ENCODE measurements at regions not wholly inside any gene's neighbourhood (a gene's known extent, or its start where the extent isn't known, plus 50 kb on each side); places are given as distances from the start of the nearest gene placed in this dataset.

DNA sequence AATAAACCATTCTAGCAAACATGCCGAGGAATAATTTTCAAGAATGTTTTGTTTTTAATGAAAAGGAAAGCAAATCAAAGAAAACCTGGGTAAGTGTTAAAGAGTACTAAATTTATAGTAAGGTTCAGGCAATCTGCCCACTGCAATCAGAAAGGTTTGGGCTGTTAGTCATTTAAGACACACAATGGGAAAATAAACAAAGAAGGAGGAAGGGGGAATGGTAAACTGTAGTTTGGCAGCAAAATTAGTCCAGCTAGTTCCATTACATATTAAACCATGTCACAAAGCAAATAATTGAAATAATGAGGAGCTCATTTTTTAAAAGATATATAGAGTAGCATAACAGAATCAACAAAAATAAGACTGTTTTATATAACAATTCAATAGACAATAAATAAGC lies 87.5 kb upstream of the COPS8 start:
- no peak for TF ChIP-seq ZNF384 (IDR thresholded peaks at IDR 0.05)
- TF ChIP-seq BHLHE40 (IDR thresholded peaks at IDR 0.05; ENCODE audit: borderline replicate concordance), result no peak
- no peak for TF ChIP-seq SP1 (IDR thresholded peaks at IDR 0.05)
- TF ChIP-seq CTBP1 (IDR thresholded peaks at IDR 0.05; ENCODE audit: borderline replicate concordance), result no peak
- TF ChIP-seq ARNT (IDR thresholded peaks at IDR 0.05), result no peak
- no peak for TF ChIP-seq FOXM1 (IDR thresholded peaks at IDR 0.05; ENCODE audit: borderline replicate concordance)
- TF ChIP-seq, protein P1, sequence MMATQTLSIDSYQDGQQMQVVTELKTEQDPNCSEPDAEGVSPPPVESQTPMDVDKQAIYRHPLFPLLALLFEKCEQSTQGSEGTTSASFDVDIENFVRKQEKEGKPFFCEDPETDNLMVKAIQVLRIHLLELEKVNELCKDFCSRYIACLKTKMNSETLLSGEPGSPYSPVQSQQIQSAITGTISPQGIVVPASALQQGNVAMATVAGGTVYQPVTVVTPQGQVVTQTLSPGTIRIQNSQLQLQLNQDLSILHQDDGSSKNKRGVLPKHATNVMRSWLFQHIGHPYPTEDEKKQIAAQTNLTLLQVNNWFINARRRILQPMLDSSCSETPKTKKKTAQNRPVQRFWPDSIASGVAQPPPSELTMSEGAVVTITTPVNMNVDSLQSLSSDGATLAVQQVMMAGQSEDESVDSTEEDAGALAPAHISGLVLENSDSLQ (IDR thresholded peaks at IDR 0.05), result no peak
- no peak for TF ChIP-seq ELF4 (IDR thresholded peaks at IDR 0.05)
- TF ChIP-seq SUZ12 (IDR thresholded peaks at IDR 0.05), result no peak
- no peak for TF ChIP-seq FOXK2 (IDR thresholded peaks at IDR 0.05)
- no peak for TF ChIP-seq L3MBTL2 (conservative IDR thresholded peaks at IDR 0.05)
- no peak for TF ChIP-seq NFRKB (IDR thresholded peaks at IDR 0.05)
- TF ChIP-seq TARDBP (IDR thresholded peaks at IDR 0.05), result no peak
- TF ChIP-seq HDGF (IDR thresholded peaks at IDR 0.05; ENCODE audit: borderline replicate concordance), result no peak

All from HEK293T (cell line).